SK-N-MC (cell line): ENCODE measurements at regions not wholly inside any gene's neighbourhood (a gene's known extent, or its start where the extent isn't known, plus 50 kb on each side); places are given as distances from the start of the nearest gene placed in this dataset.

Experiments used
- EZH2 ChIP-seq: fragments of 200-600 bp; sonication (generic); IDR thresholded peaks from one replicate; pipeline ENCODE4 v1.6.1; 2017; ENCODE audit warnings: antibody characterized with exemption
- FOXP2 ChIP-seq: optimal IDR thresholded peaks from 2 replicates; pipeline ENCODE3; 2011; ENCODE audit warnings: mild to moderate bottlenecking, moderate library complexity; ENCODE audit not compliant: insufficient read depth; ENCODE audit errors: extremely low read length, control extremely low read depth
- POLR2AphosphoS5 ChIP-seq: IDR thresholded peaks from 2 replicates; pipeline ENCODE4 v1.6.1; 2012; ENCODE audit warnings: mild to moderate bottlenecking, low read depth, low read length, borderline replicate concordance

GRCh38 chr5:89922161-89922560, 487.4 kb downstream of the CETN3 start:
- TF ChIP-seq POLR2AphosphoS5: no peak
- TF ChIP-seq EZH2: no peak
- no peak for TF ChIP-seq FOXP2
